Sigmoid colon (tissue), 6 donors: ENCODE measurements at regions not wholly inside any gene's neighbourhood (a gene's known extent, or its start where the extent isn't known, plus 50 kb on each side); places are given as distances from the start of the nearest gene placed in this dataset.

Experiments
- DNase-seq: peaks from one replicate; pipeline ENCODE4 v3.0.0-alpha.2; 2019
- H3K27ac ChIP-seq, 4 donors: fragments of 200-600 bp; sonication (generic); one replicate each; pipeline ENCODE4 v1.5.1; 2016 to 2019; ENCODE audit warnings: mild to moderate bottlenecking in 1 of 4
- H3K27me3 ChIP-seq, 3 donors: fragments of 200-600 bp; sonication (generic); one replicate each; pipeline ENCODE4 v1.5.1; 2019; ENCODE audit warnings: mild to moderate bottlenecking in 1 of 3
- H3K36me3 ChIP-seq, 4 donors: fragments of 200-600 bp; sonication (generic); one replicate each; pipeline ENCODE4 v1.5.1; 2016 to 2019
- H3K4me1 ChIP-seq, 4 donors: fragments of 200-600 bp; sonication (generic); one replicate each; pipeline ENCODE4 v1.5.1; 2017 to 2019
- H3K4me3 ChIP-seq, 4 donors: fragments of 200-600 bp; sonication (generic); one replicate each; pipeline ENCODE4 v1.5.1; 2017 to 2019; ENCODE audit warnings: mild to moderate bottlenecking in 2 of 4, moderate library complexity in 1 of 4
- H3K9me3 ChIP-seq, 4 donors: fragments of 200-600 bp in 3 of 4; sonication (generic) in 3 of 4; one replicate each; pipeline versions ENCODE4 v1.5.1 to v1.6.1; 2013 to 2019
- CTCF ChIP-seq, 4 experiments: fragments of 450-650 bp in 3 of 4; fragments of 200-600 bp in 1 of 4; IDR thresholded peaks; one replicate each; pipeline ENCODE4 v1.5.1; 2016 to 2019; ENCODE audit warnings: antibody characterized with exemption in 4 of 4, mild to moderate bottlenecking in 3 of 4, moderate library complexity in 2 of 4
- EP300 ChIP-seq, 4 donors: sonication (generic); formaldehyde crosslinking; IDR thresholded peaks; one replicate each; pipeline ENCODE4 v1.6.1; 2017; ENCODE audit warnings: antibody characterized with exemption in 4 of 4
- POLR2A ChIP-seq, 2 donors: fragments of 450-650 bp; IDR thresholded peaks; one replicate each; pipeline ENCODE4 v1.6.1; 2016; ENCODE audit warnings: antibody characterized with exemption in 2 of 2, mild to moderate bottlenecking in 2 of 2, moderate library complexity in 2 of 2
- POLR2AphosphoS5 ChIP-seq, 4 donors: sonication (generic); formaldehyde crosslinking; IDR thresholded peaks; one replicate each; pipeline ENCODE4 v1.6.1; 2017; ENCODE audit warnings: antibody characterized with exemption in 4 of 4
- WGBS, 2 donors: extraction: QIAGEN DNeasy Blood & Tissue Kit; methylation state at CpG; one replicate each; pipeline ENCODE4 v1.1.7; 2013; 5-methylcytosine and 5-hydroxymethylcytosine counted together
- intact Hi-C: fragments of 100-400 bp; cut with DNase I; formaldehyde crosslinking; loops from one replicate; pipeline ENCODE4 v1.15.1; 2023
- donor health status: healthy with polysubstance abuse.
- donor health status: healthy.

GRCh38 chr20:63126876-63127699 is 88.8 kb downstream of the YTHDF1 start:
- TF ChIP-seq POLR2A (IDR thresholded peaks at IDR 0.05) (no peak), CTCF (IDR thresholded peaks at IDR 0.05) (no peak), POLR2AphosphoS5 (IDR thresholded peaks at IDR 0.05) (no peak), EP300 (IDR thresholded peaks at IDR 0.05) (no peak)
- DNase-seq, result peak; percentile 38
- H3K27me3 ChIP-seq, result peaks cover 6 to 61% (median 20%) of the 10 kb centered on the region in 3 donors
- H3K4me1 ChIP-seq, result no peaks in the 10 kb centered on the region
- no peak overlapping the region for H3K27ac ChIP-seq
- H3K9me3 ChIP-seq, result no peaks in the 10 kb centered on the region
- no peaks in the 10 kb centered on the region for H3K36me3 ChIP-seq
- no peak overlapping the region for H3K4me3 ChIP-seq
- 66 to 73% methylated on average over 18 of the region's 18 CpGs for WGBS, 2 donors
- intact Hi-C loops, result no loop called here

GRCh38 chr20:63125838-63126601 is 89.9 kb downstream of the YTHDF1 start:
- WGBS, 2 donors, result 70 to 75% methylated on average over 19 of the region's 19 CpGs
- no peaks in the 10 kb centered on the region for H3K9me3 ChIP-seq
- H3K27me3 ChIP-seq, result peaks cover 6 to 54% (median 19%) of the 10 kb centered on the region in 3 donors
- no peaks in the 10 kb centered on the region for H3K4me1 ChIP-seq
- peak; percentile 47 for DNase-seq
- no peaks in the 10 kb centered on the region for H3K36me3 ChIP-seq
- no peak overlapping the region for H3K4me3 ChIP-seq
- TF ChIP-seq EP300 (IDR thresholded peaks at IDR 0.05) (no peak), POLR2A (IDR thresholded peaks at IDR 0.05) (no peak), POLR2AphosphoS5 (IDR thresholded peaks at IDR 0.05) (no peak), CTCF (IDR thresholded peaks at IDR 0.05) (no peak)
- intact Hi-C loops, result no loop called here
- H3K27ac ChIP-seq, result no peak overlapping the region

- DNase-seq, result no peak
- TF ChIP-seq POLR2A (IDR thresholded peaks at IDR 0.05) (no peak), POLR2AphosphoS5 (IDR thresholded peaks at IDR 0.05) (no peak), CTCF (IDR thresholded peaks at IDR 0.05) (no peak), EP300 (IDR thresholded peaks at IDR 0.05) (no peak)
- Histone ChIP-seq H3K36me3 (no peaks in the 10 kb centered on the region), H3K4me3 (no peak overlapping the region), H3K4me1 (no peaks in the 10 kb centered on the region), H3K9me3 (no peaks in the 10 kb centered on the region), H3K27ac (no peak overlapping the region), H3K27me3 (peaks cover 3 to 54% (median 14%) of the 10 kb centered on the region in 3 donors)
- WGBS, 2 donors, result 49 to 52% methylated on average over 5 of the region's 5 CpGs
- intact Hi-C loops, result no loop called here
Measured at GRCh38 chr20:63125581-63125837, 90.4 kb downstream of the YTHDF1 start.

GRCh38 chr20:63124782-63125580 is 91.0 kb downstream of the YTHDF1 start:
- intact Hi-C loops, result no loop called here
- no peaks in the 10 kb centered on the region for H3K4me1 ChIP-seq
- no peak overlapping the region for H3K4me3 ChIP-seq
- H3K27me3 ChIP-seq, result peaks cover 2 to 54% (median 10%) of the 10 kb centered on the region in 3 donors
- peak; percentile 47 for DNase-seq
- TF ChIP-seq POLR2AphosphoS5 (IDR thresholded peaks at IDR 0.05) (no peak), CTCF (IDR thresholded peaks at IDR 0.05) (no peak), EP300 (IDR thresholded peaks at IDR 0.05) (no peak), POLR2A (IDR thresholded peaks at IDR 0.05) (no peak)
- WGBS, 2 donors, result 75% methylated on average over 23 of the region's 23 CpGs
- no peak overlapping the region for H3K27ac ChIP-seq
- no peaks in the 10 kb centered on the region for H3K9me3 ChIP-seq
- no peaks in the 10 kb centered on the region for H3K36me3 ChIP-seq
